HS-27A (cell line): ENCODE measurements at regions not wholly inside any gene's neighbourhood (a gene's known extent, or its start where the extent isn't known, plus 50 kb on each side); places are given as distances from the start of the nearest gene placed in this dataset.

ENCODE experiments used
- DNase-seq: peaks from one replicate; pipeline ENCODE4 v3.0.0-alpha.2; 2012; ENCODE audit warnings: low read depth, missing footprints

- no peak for DNase-seq
These were observed 154.7 kb upstream of the HS6ST1 start for GRCh38 chr2:128473175-128474035.

DNA sequence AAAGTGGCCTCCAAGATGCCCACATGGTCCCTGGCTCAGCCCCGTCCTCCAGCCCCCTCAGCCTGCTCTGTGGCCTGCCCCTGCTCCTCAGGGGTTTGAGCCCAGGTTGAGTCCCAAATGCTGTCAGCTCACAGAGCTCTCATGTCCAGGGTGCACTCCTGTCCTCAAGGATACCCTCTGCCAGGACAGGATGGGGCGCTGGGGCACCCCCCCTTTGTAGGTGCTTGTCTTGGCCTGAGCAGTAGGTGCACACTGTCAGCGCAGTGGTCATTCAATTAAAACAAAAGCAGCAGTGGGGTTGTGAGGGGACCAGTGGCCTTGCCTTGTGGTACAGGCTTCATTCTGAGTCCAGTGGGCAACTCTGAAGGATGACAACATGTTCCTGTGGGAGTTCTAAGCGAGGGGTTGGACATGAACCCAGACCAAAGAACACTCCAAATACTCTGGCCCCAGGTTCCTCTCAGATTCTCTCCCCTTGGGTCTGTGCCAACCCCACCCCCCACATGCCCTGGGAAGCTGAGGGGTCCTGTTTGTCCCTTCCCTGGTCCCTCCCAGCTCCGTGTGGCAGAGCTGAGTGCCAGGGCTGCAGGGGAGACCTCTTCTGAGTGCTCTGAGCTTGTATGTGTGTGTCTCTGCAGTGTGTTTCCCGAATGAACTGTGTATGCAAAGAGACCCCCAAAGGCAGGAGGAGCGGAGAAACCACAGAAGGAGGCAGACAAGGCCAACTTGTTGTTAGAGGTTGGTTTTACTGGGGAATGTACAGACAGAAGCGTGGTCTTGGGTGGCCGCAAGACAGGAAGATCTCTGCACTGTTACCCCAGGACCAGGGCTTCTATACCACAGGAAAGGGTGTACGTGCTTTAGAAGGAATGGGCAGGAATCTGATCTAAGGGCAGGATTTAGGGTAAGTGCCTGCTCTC, 155.6 kb upstream of the HS6ST1 start:
- DNase-seq = no peak

- no peak for DNase-seq
These were observed 156.3 kb upstream of the HS6ST1 start for GRCh38 chr2:128474962-128475361.

GRCh38 chr2:128475427-128476211, 157.0 kb upstream of the HS6ST1 start:
- no peak for DNase-seq

DNA sequence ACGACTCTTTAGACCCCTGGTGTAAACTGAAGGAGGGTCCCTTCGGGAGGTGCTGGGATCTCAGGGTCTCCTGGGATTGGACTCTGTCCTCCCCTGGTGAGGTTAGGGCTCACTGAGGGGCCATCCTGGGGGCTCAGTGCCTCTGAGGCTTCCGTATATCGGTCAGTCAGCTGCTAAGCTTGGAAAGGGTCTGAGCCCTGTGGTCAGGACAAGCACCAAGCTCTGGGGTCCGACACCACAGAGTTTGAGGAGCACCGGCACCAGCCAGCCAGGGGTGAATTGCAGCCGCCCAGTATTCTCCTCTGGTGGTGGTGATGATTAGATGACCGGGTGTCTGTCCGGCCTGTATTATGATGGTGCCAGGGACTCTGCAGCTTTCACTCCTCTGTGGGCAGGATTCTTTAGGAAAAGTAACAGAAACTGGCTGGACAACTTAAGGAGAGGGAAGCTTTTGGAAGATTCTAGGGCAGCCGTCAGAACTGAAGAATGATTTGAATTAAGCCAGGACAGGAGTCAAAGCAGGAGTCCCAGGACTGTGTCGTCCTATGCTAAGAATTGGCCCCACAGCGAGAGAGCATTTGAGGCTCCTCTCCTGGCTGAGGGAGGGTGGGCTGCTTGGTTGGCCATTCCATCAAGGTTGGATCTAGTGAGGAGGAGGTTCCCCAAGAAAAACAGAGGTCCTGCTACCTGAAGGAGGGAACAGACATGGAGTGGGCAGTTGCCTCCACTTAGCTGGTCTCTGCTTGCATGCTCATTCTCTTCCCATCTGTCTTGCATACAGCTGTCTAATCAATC, 158.6 kb upstream of the HS6ST1 start:
- no peak for DNase-seq

DNA sequence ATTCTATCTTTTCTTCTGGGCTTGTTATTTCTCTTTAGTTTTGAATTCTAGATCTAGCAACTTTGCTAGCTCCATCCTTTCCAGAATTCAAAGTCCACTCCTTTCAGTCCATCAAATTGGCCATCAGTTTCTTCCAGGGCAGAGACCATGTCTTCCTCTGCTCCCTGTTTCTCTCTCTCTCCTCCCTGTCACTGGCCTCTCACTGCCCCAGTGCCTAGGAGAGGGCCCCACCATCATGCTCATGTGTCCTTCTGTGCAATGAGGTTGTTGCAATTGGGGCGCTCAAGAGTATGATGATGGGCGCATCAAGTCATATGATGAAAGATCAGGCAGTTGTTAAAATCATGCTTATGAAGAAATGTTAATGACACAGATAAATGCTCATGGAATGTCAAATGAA, 159.2 kb upstream of the HS6ST1 start:
- DNase-seq = no peak

- no peak for DNase-seq
These were observed 167.3 kb upstream of the HS6ST1 start for GRCh38 chr2:128485761-128486639.

- no peak for DNase-seq
These were observed 168.1 kb upstream of the HS6ST1 start for GRCh38 chr2:128486640-128487375.

- no peak for DNase-seq
These were observed 169.2 kb upstream of the HS6ST1 start for GRCh38 chr2:128487650-128488387.

DNA sequence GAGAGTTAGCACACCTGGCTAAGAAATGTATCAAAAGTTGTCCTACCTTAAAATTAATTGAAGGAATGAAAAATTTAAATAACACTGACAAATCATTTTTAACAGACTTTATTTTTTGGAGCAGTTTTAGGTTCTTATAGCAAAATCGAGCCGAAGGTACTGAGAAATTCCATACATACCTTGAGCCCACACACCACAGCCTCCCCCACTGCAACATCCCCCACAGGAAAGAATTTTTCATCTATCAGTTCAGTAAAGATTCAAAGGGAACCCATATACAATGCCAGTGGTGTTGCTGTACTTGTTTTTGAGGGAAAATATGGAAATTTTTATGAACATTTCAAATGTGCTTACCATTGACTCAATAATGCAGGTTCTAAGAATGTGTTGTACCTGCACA, 169.8 kb upstream of the HS6ST1 start:
- DNase-seq = no peak

DNA sequence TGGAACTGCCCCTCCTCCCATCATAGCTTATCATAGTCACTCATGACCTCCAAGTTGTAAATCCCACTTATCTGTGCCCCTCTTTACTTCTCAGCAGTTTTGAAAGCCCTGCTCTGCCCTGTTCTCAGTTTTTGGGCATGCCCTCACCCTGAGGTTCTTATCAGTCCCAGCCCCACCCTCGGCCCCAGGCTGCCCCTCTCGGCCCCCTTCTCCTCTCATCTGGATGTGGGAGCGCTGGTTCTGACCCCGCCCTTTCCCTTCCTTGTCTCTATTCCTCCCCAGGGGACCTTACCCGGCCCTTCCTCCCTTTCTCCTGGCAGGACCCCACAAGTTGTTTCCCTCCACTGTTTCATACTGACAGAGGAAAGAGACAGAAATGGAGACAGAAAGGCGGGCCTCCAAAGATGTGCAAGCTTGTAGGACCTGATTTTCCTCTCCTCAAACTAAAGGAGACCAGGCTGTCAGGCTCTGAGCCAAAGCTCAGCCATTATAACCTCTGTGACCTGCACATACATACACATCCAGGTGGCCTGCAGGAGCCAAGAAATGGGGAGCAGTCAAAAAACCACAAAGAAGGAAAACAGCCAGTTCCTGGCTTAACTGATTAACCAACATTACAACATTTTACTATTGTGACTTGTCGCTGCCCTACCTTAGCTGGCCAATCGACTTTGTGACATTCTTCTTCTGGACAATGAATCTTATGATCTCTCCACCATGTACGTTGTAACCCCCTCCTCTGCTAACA, 171.0 kb upstream of the HS6ST1 start:
- DNase-seq = no peak

- no peak for DNase-seq
These were observed 171.7 kb upstream of the HS6ST1 start for GRCh38 chr2:128490321-128490720.

GRCh38 chr2:128490881-128491691, 172.4 kb upstream of the HS6ST1 start:
- no peak for DNase-seq

- no peak for DNase-seq
These were observed 173.1 kb upstream of the HS6ST1 start for GRCh38 chr2:128491692-128492244.

- no peak for DNase-seq
These were observed 174.5 kb upstream of the HS6ST1 start for GRCh38 chr2:128492966-128493811.

DNA sequence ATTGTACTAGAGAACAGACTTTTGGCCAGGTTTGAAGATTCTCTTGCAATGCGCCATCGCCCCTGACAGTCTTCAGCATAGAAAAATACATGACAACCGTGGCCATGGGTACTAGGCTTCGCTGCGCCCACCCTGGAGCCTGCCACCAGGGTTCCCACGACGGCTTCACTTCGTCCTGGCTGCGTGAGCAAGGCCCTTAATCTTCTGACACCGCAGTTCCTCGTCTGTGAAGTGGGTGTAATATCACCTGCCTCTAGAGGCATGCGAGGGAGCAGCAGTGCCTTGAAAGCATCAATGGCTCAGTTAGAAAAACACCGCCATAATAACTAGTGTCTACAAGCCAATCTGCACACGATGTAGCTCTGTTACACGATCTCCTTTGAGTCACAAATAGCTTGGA, 175.2 kb upstream of the HS6ST1 start:
- no peak for DNase-seq
